ENCODE measurements at regions not wholly inside any gene's neighbourhood (a gene's known extent, or its start where the extent isn't known, plus 50 kb on each side); places are given as distances from the start of the nearest gene placed in this dataset.

DNA sequence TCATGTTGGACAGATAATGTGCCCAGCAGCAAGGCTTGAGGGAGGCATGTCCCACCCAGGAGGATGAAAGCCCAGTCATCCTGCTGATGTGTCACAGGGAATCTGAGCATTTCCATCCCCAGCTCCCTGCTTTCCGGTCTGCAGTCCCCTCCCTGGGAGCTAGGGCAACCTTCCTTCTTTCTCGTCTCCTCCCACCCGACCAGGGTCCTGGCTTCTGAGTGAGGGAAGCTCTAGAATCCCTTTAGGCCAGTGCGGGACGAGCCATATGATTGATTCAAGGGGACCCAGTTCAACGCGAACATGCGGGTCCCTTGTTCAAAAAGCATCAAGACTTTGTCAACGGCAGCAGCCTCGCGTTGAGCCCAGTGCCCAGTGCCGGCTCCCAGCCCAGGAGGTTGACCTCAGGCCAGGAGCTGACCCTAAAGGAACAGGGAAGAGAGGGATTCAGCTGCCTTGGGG lies 96.7 kb upstream of the TMPRSS2 start:
- Mint-ChIP-seq H3K4me1 (ENCODE audit: low read depth) (no peaks in the 10 kb centered on the region), H3K4me3 (ENCODE audit: low read depth) (no peak overlapping the region), H3K27ac (no peak overlapping the region), H3K9me3 (no peaks in the 10 kb centered on the region), H3K36me3 (ENCODE audit: low read depth) (no peaks in the 10 kb centered on the region), H3K27me3 (ENCODE audit: low read depth) (no peaks in the 10 kb centered on the region)
- no peak for DNase-seq (ENCODE audit: low spot score)
- intact Hi-C loops (cut with micrococcal nuclease): no loop called here

DNA sequence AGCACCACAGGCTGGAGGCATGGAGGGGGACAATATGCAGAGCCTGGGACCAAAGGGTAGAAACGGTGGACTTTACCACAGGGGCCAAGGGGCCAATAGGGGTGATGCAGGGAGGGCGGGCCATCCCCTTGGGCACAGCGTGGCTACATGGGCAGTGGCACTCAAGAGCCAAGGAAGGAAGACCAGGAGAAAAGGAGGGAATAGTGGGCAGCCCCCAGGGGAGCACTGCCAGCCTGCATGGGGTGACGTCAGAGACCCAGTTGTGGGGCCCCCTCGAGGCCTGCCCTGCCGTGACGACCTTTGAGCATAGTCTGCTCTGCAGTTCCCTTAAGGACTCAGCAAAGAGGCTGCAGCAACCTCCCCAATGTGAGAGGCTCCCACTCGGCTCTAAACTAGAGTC lies 95.5 kb upstream of the TMPRSS2 start:
- Mint-ChIP-seq H3K9me3 (no peaks in the 10 kb centered on the region), H3K27me3 (ENCODE audit: low read depth) (no peaks in the 10 kb centered on the region), H3K4me1 (ENCODE audit: low read depth) (no peaks in the 10 kb centered on the region), H3K4me3 (ENCODE audit: low read depth) (no peak overlapping the region), H3K27ac (no peak overlapping the region), H3K36me3 (ENCODE audit: low read depth) (no peaks in the 10 kb centered on the region)
- no peak for DNase-seq (ENCODE audit: low spot score)
- intact Hi-C loops (cut with micrococcal nuclease): no loop called here

DNA sequence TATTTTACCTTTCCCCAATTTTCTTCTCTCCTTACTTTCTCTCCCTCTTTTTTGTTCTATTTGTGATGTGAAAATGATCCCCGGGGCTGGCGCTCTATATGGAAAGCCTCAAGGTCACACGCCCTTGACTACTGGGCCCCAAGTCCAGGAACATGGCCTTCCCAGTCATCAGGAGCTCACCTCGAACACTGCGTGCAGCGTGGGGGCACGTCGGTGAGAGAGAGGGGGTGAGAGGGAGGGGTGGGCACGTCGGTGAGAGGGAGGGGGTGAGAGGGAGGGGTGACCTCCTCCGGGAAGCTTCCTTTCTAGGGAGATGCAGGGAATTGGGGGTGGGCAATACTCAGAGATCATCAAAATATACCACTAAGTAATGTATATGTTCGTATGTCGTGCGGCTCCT lies 94.6 kb upstream of the TMPRSS2 start:
- Mint-ChIP-seq H3K9me3 (no peaks in the 10 kb centered on the region), H3K27ac (no peak overlapping the region), H3K4me1 (ENCODE audit: low read depth) (no peaks in the 10 kb centered on the region), H3K27me3 (ENCODE audit: low read depth) (peaks cover 3% of the 10 kb centered on the region), H3K4me3 (ENCODE audit: low read depth) (no peak overlapping the region), H3K36me3 (ENCODE audit: low read depth) (no peaks in the 10 kb centered on the region)
- intact Hi-C loops (cut with micrococcal nuclease): no loop called here
- no peak for DNase-seq (ENCODE audit: low spot score)

DNA sequence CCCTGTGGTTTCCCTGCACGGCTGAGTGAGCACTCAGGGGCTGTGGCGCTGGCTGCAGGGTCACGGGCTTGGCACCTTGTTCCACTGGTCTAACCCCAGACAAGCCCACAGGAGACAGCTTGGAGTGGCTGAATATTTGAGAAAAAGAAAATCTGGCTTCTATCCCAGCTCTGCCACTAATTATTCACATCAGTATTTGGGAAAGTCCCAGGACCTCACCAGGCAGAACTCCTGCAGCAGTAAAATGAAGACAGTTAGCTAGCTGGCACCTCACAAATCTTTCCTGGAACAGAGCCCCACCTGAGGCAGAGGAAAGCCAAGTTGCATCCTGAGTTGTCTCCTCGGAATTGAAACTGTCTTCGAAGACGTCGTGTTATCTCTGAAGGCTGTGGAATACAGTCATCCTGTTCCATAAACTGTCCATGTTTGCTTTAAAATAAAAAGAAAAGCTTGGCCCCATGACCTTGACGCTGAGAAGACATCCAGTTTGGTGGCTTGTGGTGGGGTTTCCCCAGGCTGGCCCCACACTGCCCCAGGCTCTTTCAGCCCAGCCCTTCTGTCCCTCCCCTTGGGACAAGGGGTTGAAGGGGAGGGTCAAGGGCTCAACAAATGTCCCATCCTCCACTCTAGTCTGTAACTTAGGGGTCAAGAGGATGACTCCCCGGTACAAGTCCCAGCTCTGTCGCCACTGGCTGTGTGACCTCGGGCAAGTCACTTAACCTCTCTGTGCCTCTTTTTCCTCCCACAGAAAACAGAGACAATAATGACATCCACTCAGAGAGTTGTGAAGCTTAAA lies 93.8 kb upstream of the TMPRSS2 start:
- Mint-ChIP-seq H3K27ac (no peak overlapping the region), H3K4me3 (ENCODE audit: low read depth) (no peak overlapping the region), H3K9me3 (no peaks in the 10 kb centered on the region), H3K36me3 (ENCODE audit: low read depth) (no peaks in the 10 kb centered on the region), H3K4me1 (ENCODE audit: low read depth) (no peaks in the 10 kb centered on the region), H3K27me3 (ENCODE audit: low read depth) (peaks cover 3% of the 10 kb centered on the region)
- DNase-seq (ENCODE audit: low spot score): no peak
- intact Hi-C loops (cut with micrococcal nuclease): no loop called here

DNA sequence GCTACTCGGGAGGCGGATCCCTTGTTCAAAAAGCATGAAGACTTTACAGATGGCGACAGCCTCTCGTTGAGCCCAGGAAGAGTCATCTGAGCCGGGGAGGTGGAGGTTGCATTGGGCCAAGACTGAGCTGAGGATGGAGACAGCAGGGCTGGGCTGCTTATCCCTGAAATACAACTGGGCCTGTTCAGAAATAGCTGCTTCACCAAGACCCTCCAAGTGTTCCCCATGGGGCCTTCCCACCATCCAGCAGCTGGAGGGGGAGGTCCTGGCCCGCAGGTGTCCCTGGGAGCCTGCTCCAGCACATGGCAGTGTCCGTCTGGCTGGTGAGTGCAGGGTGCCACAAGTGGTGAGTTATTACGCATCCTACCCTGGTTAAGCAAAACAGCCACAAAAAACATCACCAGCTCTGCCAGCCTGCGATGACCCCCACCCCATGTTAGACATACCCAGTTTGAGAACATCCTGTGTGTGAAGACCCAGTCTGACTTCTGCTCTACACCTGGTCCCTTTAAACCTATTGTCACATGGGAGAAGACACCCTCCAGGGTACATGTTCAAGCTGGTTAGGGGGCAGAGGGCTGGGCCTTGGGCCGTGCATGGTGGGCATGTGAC lies 93.1 kb upstream of the TMPRSS2 start:
- DNase-seq (ENCODE audit: low spot score): no peak
- H3K27ac Mint-ChIP-seq: no peak overlapping the region
- intact Hi-C loops (cut with micrococcal nuclease): no loop called here
- peaks cover 3% of the 10 kb centered on the region for H3K27me3 Mint-ChIP-seq (ENCODE audit: low read depth)
- no peaks in the 10 kb centered on the region for H3K4me1 Mint-ChIP-seq (ENCODE audit: low read depth)
- no peak overlapping the region for H3K4me3 Mint-ChIP-seq (ENCODE audit: low read depth)
- no peaks in the 10 kb centered on the region for H3K36me3 Mint-ChIP-seq (ENCODE audit: low read depth)
- no peaks in the 10 kb centered on the region for H3K9me3 Mint-ChIP-seq

DNA sequence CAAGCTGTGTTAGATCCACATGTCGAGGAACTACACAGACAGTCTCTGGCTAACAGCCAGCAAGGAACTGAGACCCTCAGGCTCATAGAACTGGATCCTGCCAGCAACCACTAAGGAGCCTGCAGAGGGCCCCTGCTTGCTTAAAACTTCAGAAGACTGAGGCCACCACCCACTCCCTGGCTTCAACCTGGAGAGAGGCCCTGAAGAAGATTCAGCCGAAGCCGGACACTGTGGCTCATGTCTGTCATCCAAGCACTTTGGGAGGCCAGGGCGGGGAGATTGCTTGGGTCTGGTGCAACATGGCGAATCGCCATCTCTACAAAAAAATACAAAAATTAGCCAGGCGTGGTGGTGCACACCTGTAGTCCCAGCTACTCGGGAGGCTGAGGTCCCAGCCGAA lies 92.6 kb upstream of the TMPRSS2 start:
- H3K27ac Mint-ChIP-seq: no peak overlapping the region

DNA sequence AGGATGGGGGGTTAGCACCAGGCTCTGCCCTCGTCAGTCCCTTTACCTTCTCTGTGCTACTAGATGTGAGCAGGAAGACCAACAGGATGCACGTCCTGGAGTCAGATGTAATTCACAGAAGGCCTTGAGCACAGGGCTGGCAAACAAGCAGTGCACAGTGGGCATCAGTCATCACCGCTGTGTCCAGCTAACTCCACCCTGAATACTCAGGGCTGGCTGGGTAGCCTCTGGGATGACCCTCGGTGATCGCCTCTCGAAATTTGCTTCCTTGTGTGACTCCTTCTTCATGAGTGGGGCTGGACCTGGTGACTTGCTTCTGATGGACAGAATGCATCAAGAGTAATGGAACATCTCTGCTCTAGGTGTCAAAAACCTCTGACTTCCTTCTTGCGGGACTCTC lies 92.2 kb upstream of the TMPRSS2 start:
- no peaks in the 10 kb centered on the region for H3K9me3 Mint-ChIP-seq
- H3K36me3 Mint-ChIP-seq (ENCODE audit: low read depth): no peaks in the 10 kb centered on the region
- DNase-seq (ENCODE audit: low spot score): no peak
- intact Hi-C loops (cut with micrococcal nuclease): no loop called here
- no peaks in the 10 kb centered on the region for H3K4me1 Mint-ChIP-seq (ENCODE audit: low read depth)
- no peak overlapping the region for H3K4me3 Mint-ChIP-seq (ENCODE audit: low read depth)
- H3K27me3 Mint-ChIP-seq (ENCODE audit: low read depth): peaks cover 3% of the 10 kb centered on the region
- no peak overlapping the region for H3K27ac Mint-ChIP-seq

More for the DNA sequence above, 92.6 kb upstream of the TMPRSS2 start:
- no peak overlapping the region for H3K4me3 Mint-ChIP-seq (ENCODE audit: low read depth)
- H3K27me3 Mint-ChIP-seq (ENCODE audit: low read depth): peaks cover 3% of the 10 kb centered on the region
- H3K9me3 Mint-ChIP-seq: no peaks in the 10 kb centered on the region
- intact Hi-C loops (cut with micrococcal nuclease): no loop called here
- no peaks in the 10 kb centered on the region for H3K36me3 Mint-ChIP-seq (ENCODE audit: low read depth)
- DNase-seq (ENCODE audit: low spot score): no peak
- no peaks in the 10 kb centered on the region for H3K4me1 Mint-ChIP-seq (ENCODE audit: low read depth)

DNA sequence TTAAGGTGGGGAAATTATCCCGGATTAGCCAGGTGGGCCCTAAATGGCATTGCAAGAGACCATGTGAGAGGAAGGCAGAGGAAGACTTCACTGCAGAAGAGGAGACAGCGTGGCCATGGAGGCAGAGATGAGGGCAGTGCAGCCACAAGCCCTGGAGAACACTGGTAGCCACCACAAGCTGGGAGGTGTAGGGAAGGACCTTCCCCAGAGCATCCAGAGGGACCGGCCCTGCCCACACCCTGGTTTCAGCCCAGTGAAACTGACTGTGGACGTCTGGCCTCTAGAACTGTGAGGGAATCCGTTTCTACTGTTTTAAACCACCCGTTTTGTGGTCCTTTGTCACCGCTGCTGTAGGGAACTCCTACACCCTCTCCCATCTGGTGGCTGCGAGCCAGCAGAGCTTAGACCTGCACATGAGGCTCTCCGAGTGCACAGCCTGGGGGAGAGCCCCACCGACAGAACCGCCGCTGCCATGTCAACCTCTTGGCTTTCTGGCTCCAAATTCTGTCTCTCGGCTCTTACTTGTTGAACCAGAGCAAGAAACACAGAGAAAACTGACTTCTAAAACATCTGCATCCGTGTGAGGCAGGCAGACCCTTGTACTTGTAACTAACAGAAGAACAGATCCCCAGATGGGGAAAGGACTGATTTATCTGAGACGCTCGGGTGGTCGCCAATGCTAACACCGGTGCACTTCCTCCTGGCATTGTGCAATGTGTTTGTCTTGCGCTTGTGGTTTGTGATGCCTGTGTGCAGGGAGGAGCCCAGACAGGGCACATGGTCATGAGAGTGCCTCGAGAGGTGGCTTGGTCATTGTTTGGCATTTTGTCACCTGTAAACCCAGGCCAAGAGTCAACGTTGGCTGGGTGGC lies 90.8 kb upstream of the TMPRSS2 start:
- Mint-ChIP-seq H3K27me3 (ENCODE audit: low read depth) (peaks cover 3% of the 10 kb centered on the region), H3K4me1 (ENCODE audit: low read depth) (no peaks in the 10 kb centered on the region), H3K36me3 (ENCODE audit: low read depth) (no peaks in the 10 kb centered on the region), H3K27ac (no peak overlapping the region), H3K4me3 (ENCODE audit: low read depth) (no peak overlapping the region), H3K9me3 (no peaks in the 10 kb centered on the region)
- intact Hi-C loops (cut with micrococcal nuclease): no loop called here
- no peak for DNase-seq (ENCODE audit: low spot score)

DNA sequence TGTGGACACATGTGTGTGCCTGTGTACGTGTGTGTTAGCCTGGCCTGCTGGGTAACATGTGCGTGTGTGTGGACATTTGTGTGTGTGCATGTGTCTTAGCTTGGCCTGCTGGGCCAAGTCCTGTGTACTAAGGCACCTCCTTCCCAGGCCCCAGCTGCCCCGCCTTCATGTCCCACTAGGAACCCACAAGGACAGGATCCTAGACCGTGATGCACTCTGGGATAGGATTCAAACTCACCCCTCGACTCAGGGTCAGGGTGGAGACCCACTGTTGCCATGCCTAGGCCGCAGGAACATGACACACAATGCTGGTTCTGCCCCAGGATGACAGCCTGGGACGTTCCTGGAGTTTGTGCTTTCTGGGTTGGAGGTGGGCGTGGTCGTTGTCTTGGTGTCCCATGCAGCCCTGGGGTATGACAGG lies 89.9 kb upstream of the TMPRSS2 start:
- Mint-ChIP-seq H3K27ac (no peak overlapping the region), H3K36me3 (ENCODE audit: low read depth) (no peaks in the 10 kb centered on the region), H3K4me1 (ENCODE audit: low read depth) (no peaks in the 10 kb centered on the region), H3K9me3 (no peaks in the 10 kb centered on the region), H3K27me3 (ENCODE audit: low read depth) (peaks cover 3% of the 10 kb centered on the region), H3K4me3 (ENCODE audit: low read depth) (no peak overlapping the region)
- intact Hi-C loops (cut with micrococcal nuclease): no loop called here
- DNase-seq (ENCODE audit: low spot score): no peak

DNA sequence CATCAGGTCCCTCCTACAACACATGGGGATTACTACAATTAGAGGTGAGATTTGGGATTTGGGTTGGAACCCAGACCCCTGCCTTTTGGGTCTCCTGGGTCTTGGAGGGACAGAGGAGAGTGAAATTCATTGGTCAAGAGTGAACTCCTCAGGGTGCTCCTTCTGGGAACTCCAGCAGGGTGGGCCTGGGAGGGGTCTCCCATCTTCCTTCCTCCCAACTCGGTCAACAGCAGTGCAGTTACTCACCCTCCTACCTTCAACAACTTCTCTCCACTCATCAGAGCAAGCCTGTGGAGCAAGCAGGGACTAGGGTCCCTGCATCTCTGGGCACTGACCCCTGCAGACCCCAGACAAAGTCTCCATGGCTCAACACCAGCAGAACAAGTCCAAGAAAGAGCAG lies 89.3 kb upstream of the TMPRSS2 start:
- Mint-ChIP-seq H3K4me3 (ENCODE audit: low read depth) (no peak overlapping the region), H3K4me1 (ENCODE audit: low read depth) (no peaks in the 10 kb centered on the region), H3K36me3 (ENCODE audit: low read depth) (no peaks in the 10 kb centered on the region), H3K9me3 (no peaks in the 10 kb centered on the region), H3K27me3 (ENCODE audit: low read depth) (peaks cover 3% of the 10 kb centered on the region), H3K27ac (no peak overlapping the region)
- intact Hi-C loops (cut with micrococcal nuclease): no loop called here
- DNase-seq (ENCODE audit: low spot score): no peak

DNA sequence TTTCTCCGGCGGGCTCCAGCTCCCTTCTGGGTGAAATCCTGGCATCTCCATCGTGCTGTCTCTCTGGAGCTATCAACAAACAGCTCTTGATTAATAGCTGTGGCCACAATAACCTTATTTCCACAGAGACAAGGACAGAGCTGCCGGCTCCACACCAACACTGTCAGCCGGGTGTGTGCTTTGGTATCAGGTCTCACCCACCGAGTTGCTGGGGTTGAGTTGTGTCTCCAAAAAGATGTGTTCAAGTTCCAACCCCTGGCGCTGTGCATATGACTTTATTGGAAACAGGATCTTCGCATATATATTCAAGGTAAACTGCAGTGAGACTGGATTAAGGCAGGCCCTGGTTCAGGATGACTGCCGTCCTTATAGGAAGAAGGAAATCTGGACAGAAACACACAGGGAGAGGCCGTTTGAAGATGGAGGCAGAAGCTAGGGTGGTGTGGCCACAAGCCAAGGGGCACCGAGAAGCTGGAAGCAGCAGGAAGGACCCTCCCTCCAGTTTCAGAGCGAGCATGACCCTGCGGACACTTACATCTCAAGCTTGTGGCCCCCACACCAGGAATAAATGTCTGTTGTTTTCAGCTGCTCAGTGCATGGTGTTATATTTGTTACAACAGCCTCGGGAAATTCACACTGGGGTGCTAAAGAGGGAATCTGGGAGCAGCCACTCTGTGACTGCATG lies 88.4 kb upstream of the TMPRSS2 start:
- Mint-ChIP-seq H3K27ac (no peak overlapping the region), H3K4me1 (ENCODE audit: low read depth) (no peaks in the 10 kb centered on the region), H3K9me3 (no peaks in the 10 kb centered on the region), H3K4me3 (ENCODE audit: low read depth) (no peak overlapping the region), H3K36me3 (ENCODE audit: low read depth) (no peaks in the 10 kb centered on the region), H3K27me3 (ENCODE audit: low read depth) (peaks cover 3% of the 10 kb centered on the region)
- intact Hi-C loops (cut with micrococcal nuclease): no loop called here
- no peak for DNase-seq (ENCODE audit: low spot score)

DNA sequence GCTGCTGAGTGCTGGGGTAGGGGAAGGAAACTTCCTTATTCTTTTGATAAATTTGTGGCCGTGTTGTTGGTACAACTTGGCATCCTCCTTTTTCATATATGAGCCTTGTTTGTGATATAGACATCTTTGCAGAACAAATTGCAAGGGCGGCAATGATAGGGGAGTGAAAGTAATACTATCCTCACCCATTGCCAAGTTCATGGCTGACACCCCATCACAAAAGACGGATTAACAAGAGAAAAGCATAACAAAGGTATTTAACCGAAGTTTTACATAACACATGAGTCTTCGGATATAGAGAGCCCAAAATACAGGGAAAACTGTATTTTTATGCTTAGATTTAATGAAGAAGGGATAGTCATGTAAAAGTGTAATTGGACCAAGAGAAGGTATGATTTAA lies 86.3 kb upstream of the TMPRSS2 start:
- no peaks in the 10 kb centered on the region for H3K4me1 Mint-ChIP-seq (ENCODE audit: low read depth)
- H3K9me3 Mint-ChIP-seq: no peaks in the 10 kb centered on the region
- intact Hi-C loops (cut with micrococcal nuclease): no loop called here
- H3K27ac Mint-ChIP-seq: no peak overlapping the region
- H3K27me3 Mint-ChIP-seq (ENCODE audit: low read depth): peaks cover 3% of the 10 kb centered on the region
- no peak overlapping the region for H3K4me3 Mint-ChIP-seq (ENCODE audit: low read depth)
- H3K36me3 Mint-ChIP-seq (ENCODE audit: low read depth): no peaks in the 10 kb centered on the region
- no peak for DNase-seq (ENCODE audit: low spot score)
